H54 (cell line): ENCODE measurements at regions not wholly inside any gene's neighbourhood (a gene's known extent, or its start where the extent isn't known, plus 50 kb on each side); places are given as distances from the start of the nearest gene placed in this dataset.
A peak's percentile ranks its signal among the peaks of the same experiment; 100 is the strongest.

ENCODE experiments used
- DNase-seq: peaks from one replicate; pipeline ENCODE4 v3.0.0; 2011; ENCODE audit warnings: low spot score, mixed read lengths; ENCODE audit not compliant: insufficient read length
- FAIRE-seq: peaks from 3 replicates; lab custom pipeline; 2011; peaks lifted over from hg19 to GRCh38; lab: Jason Lieb, UNC
- POLR2A ChIP-seq: IDR thresholded peaks from 2 replicates; pipeline ENCODE4 v1.6.1; 2011; ENCODE audit warnings: low read depth, mild to moderate bottlenecking, low read length

DNA sequence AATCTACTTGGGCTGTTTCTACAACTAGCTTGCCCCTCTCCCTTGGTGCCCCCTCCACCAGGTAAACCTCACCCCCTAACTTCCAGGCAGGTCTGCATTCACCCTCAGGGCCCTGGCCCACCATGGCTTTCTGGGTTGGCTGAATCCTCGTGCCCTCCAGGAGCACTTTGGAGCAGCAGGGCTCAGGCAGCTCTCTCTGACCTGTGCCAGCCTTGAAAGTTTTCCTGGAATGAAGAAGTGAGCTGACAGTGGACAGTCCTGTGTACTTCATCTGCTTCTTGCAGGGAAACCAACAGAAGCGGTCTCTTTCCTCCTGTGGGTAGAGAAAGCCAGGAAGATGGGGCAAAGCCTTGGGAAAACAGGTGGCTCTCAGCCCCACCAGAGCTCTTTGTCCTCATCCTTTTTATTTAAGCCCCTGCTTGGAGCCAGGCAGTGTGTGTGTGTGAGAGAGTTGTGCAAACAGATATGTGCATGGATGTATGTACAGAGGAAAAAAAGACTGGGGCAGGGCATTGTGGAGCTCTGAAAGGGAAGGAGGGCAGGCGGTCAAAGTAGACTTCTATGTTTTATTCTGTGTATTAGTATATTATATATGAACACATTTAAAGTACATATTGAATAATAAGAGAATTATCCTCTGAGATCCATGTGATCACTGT, 62.3 kb upstream of the SPRY4 start:
- no peak for DNase-seq
- TF ChIP-seq POLR2A: no peak
- FAIRE-seq: no peak

GRCh38 chr5:142386137-142387023, 61.6 kb upstream of the SPRY4 start:
- peak; percentile 15 for DNase-seq
- no peak for TF ChIP-seq POLR2A

GRCh38 chr5:142385194-142385593, 60.4 kb upstream of the SPRY4 start:
- no peak for FAIRE-seq

More at GRCh38 chr5:142386137-142387023, 61.6 kb upstream of the SPRY4 start:
- no peak for FAIRE-seq

DNA sequence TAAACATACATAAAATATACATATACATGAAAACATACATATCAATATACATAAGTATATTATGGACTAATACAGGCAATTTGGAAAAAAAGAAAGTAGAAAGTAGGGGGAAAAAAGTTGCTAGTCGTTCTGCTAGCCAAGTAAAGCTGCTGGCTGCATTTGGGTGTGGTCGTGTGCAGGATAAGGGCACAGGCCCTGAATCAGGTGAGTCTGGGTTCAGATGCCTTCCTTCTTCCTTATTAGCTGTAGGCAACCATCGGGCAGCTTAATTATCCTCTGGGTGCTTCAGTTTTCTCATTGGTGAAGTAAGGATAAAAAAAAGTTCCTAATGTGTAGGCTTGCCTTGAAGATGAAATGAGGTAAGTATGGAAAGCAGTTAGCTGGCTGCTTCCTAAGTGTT, 59.2 kb upstream of the SPRY4 start:
- DNase-seq: no peak
- no peak for FAIRE-seq

More at GRCh38 chr5:142385194-142385593, 60.4 kb upstream of the SPRY4 start:
- TF ChIP-seq POLR2A: no peak
- DNase-seq: no peak

DNA sequence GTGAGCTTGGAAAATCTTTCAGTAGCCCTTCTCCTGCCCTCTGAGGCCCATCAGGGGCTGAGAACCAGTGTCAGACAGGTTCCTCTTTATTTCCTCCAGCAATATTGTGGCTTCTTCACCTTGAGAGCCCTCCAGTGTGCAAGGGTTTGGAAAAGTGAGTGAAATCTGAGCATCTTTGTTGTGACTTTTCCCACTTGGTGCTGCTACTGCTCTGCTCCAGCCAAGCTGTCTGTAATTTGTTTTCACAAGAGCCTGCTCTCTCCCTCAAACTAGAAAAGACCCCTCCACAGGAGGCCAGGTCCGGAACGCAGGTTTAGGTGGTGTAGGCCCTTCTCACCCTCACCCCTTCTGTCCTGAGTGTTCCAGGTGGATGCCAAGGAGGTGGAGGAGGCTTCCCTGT, 57.4 kb upstream of the SPRY4 start:
- no peak for TF ChIP-seq POLR2A
- DNase-seq (no peak), FAIRE-seq (no peak)

More for the DNA sequence above, 59.2 kb upstream of the SPRY4 start:
- no peak for TF ChIP-seq POLR2A

DNA sequence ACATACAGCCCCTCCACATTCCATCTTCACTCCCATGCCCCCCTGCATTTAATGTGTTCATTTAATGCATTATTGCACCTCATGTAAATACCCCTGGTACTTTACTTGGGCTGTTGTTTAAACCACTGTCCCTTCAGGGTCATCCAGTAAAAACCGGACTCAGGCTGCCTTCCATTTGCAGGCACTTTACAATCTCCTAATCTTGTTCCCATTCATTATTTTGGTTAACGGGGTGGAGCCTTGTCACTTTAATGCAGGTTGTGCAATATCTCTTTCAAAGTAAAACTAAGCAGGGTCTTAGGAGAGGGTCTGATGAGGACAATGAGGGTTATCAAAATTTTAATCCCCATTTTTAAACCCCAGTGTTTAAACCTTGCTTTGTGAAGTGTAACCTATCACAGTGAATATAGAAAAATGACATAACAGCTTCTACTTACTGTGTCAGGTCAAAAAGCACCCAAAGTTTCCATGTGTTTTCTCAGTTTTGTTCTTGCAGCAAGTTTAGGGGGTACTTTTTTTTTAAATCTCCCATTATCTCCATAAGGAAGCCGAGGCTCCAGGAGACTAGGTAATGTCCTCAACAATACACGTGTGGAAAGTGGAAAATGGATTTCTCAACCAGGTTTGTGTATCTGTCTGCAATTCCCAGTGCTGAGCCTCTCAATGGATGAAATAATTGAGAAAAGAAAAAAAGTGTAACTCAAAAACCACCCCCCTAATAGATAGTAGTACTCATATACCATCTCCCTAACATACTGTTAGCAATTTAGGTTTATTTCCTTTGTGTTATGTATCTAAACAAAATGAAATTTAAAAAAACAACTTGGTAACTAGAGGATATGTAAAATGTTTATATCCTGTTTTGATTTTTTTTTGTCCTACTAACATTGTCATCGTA, 54.2 kb upstream of the SPRY4 start:
- FAIRE-seq: no peak
- DNase-seq: no peak
- TF ChIP-seq POLR2A: no peak

DNA sequence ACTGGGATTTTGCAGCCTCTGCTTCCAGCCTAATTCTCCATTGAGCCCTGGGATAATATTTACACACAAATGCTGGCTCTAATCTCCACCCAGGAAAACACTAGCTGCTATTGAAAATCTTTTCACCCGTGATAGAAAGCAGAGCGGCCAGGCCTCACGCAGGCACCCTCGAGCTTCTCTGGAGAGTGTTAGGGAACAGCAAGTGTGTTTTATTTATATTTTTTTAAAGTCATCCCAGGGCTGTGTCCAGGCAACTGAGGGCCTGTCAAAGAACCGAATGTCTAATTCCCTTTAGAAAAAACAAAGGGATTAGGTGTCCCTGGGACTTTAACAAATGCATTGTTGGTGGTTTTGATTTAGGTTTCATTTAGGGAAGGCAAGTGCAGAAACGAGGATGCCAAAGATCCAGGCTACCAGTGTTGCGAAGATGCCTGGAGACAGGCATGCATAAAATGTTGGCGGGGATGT, 51.2 kb upstream of the SPRY4 start:
- FAIRE-seq: no peak
- no peak for DNase-seq
- no peak for TF ChIP-seq POLR2A
